ENCODE measurements at regions not wholly inside any gene's neighbourhood (a gene's known extent, or its start where the extent isn't known, plus 50 kb on each side); places are given as distances from the start of the nearest gene placed in this dataset.

DNA sequence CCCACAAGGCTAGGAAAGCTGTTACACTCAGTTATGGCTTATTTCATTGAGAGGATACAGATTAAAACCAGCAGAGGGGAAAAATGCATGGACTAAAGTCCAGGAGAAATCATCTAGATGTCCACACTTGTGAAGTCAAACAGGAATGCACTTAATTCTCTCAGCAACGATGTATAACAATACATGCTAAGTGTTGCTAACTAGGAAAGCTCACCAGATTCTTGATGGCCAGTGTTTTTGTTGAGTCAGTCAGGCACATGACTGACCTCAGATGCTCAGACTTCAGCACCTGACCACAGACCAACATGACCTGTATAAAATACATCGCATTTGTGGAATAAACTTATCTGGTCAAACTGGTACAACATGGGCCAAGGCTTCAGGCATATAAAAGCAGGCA lies 470.2 kb upstream of the PRR20A start (continued):
- TF ChIP-seq, protein P1, sequence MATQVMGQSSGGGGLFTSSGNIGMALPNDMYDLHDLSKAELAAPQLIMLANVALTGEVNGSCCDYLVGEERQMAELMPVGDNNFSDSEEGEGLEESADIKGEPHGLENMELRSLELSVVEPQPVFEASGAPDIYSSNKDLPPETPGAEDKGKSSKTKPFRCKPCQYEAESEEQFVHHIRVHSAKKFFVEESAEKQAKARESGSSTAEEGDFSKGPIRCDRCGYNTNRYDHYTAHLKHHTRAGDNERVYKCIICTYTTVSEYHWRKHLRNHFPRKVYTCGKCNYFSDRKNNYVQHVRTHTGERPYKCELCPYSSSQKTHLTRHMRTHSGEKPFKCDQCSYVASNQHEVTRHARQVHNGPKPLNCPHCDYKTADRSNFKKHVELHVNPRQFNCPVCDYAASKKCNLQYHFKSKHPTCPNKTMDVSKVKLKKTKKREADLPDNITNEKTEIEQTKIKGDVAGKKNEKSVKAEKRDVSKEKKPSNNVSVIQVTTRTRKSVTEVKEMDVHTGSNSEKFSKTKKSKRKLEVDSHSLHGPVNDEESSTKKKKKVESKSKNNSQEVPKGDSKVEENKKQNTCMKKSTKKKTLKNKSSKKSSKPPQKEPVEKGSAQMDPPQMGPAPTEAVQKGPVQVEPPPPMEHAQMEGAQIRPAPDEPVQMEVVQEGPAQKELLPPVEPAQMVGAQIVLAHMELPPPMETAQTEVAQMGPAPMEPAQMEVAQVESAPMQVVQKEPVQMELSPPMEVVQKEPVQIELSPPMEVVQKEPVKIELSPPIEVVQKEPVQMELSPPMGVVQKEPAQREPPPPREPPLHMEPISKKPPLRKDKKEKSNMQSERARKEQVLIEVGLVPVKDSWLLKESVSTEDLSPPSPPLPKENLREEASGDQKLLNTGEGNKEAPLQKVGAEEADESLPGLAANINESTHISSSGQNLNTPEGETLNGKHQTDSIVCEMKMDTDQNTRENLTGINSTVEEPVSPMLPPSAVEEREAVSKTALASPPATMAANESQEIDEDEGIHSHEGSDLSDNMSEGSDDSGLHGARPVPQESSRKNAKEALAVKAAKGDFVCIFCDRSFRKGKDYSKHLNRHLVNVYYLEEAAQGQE (IDR thresholded peaks at IDR 0.05), result no peak
- TF ChIP-seq FOXA2 (IDR thresholded peaks at IDR 0.05) (no peak), HNF4G (IDR thresholded peaks at IDR 0.05) (no peak), RAD21 (IDR thresholded peaks at IDR 0.05) (no peak)
- TF ChIP-seq, protein P2, sequence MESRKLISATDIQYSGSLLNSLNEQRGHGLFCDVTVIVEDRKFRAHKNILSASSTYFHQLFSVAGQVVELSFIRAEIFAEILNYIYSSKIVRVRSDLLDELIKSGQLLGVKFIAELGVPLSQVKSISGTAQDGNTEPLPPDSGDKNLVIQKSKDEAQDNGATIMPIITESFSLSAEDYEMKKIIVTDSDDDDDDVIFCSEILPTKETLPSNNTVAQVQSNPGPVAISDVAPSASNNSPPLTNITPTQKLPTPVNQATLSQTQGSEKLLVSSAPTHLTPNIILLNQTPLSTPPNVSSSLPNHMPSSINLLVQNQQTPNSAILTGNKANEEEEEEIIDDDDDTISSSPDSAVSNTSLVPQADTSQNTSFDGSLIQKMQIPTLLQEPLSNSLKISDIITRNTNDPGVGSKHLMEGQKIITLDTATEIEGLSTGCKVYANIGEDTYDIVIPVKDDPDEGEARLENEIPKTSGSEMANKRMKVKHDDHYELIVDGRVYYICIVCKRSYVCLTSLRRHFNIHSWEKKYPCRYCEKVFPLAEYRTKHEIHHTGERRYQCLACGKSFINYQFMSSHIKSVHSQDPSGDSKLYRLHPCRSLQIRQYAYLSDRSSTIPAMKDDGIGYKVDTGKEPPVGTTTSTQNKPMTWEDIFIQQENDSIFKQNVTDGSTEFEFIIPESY (IDR thresholded peaks at IDR 0.05), result no peak

DNA sequence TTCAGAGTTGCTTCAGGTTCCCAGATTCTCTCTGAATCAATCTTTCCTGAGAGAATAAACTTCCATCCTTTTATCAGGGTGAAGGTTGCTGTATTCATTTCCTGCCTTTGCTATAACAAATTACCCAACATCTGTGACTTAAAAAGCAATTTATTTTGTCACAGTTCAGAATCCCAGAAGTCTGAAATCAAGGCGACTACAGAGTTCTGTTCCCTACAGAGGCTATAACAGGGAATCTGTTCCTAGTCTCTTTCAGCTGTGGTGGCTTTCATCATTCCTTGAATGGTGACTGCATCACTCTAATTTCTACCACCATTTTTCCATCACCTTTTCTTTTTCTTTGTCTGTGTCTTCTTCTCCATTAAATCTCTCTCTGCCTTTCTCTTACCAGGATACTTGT lies 459.3 kb upstream of the PRR20A start:
- Histone ChIP-seq H3K4me3 (ENCODE audit: low read depth in 1 of 3, low read length in 3 of 3) (no peak overlapping the region), H3K9ac (ENCODE audit: low read depth in 1 of 2, low read length in 2 of 2) (no peak overlapping the region), H3K9me3 (ENCODE audit: control insufficient read depth in 4 of 4, low read length in 3 of 4) (peaks cover 0 to 3% (median 2%) of the 10 kb centered on the region in 4 donors), H3K27me3 (ENCODE audit: control insufficient read depth in 4 of 4, insufficient read depth in 4 of 4, low read length in 3 of 4) (no peaks in the 10 kb centered on the region), H3K4me1 (ENCODE audit: control insufficient read depth in 4 of 4, insufficient read depth in 4 of 4, low read length in 3 of 4) (no peaks in the 10 kb centered on the region), H3K27ac (ENCODE audit: low read depth in 1 of 2, low read length in 2 of 2) (no peak overlapping the region), H3K36me3 (ENCODE audit: control insufficient read depth in 4 of 4, insufficient read depth in 3 of 4, low read depth in 1 of 4, low read length in 3 of 4) (no peaks in the 10 kb centered on the region)
- 64% methylated on average over 1 of the region's 1 CpG for WGBS
- TF ChIP-seq, protein P3, sequence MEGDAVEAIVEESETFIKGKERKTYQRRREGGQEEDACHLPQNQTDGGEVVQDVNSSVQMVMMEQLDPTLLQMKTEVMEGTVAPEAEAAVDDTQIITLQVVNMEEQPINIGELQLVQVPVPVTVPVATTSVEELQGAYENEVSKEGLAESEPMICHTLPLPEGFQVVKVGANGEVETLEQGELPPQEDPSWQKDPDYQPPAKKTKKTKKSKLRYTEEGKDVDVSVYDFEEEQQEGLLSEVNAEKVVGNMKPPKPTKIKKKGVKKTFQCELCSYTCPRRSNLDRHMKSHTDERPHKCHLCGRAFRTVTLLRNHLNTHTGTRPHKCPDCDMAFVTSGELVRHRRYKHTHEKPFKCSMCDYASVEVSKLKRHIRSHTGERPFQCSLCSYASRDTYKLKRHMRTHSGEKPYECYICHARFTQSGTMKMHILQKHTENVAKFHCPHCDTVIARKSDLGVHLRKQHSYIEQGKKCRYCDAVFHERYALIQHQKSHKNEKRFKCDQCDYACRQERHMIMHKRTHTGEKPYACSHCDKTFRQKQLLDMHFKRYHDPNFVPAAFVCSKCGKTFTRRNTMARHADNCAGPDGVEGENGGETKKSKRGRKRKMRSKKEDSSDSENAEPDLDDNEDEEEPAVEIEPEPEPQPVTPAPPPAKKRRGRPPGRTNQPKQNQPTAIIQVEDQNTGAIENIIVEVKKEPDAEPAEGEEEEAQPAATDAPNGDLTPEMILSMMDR (IDR thresholded peaks at IDR 0.05; ENCODE audit: low read depth, low read length, missing input control), result no peak
- TF ChIP-seq TAF1 (conservative IDR thresholded peaks at IDR 0.05) (no peak), EGR1 (IDR thresholded peaks at IDR 0.05; ENCODE audit: low read depth in 2 of 2) (no peak), JUND (IDR thresholded peaks at IDR 0.05) (no peak), YY1 (IDR thresholded peaks at IDR 0.05) (no peak), NR2F2 (IDR thresholded peaks at IDR 0.05) (no peak), SP1 (IDR thresholded peaks at IDR 0.05) (no peak), RXRA (IDR thresholded peaks at IDR 0.05) (no peak), GABPA (IDR thresholded peaks at IDR 0.05 in 1 of 2, conservative IDR thresholded peaks at IDR 0.05 in 1 of 2) (no peak), FOXA1 (IDR thresholded peaks at IDR 0.05) (no peak), HNF4A (conservative IDR thresholded peaks at IDR 0.05) (no peak), HNF4G (IDR thresholded peaks at IDR 0.05) (no peak)
- TF ChIP-seq, protein P4, sequence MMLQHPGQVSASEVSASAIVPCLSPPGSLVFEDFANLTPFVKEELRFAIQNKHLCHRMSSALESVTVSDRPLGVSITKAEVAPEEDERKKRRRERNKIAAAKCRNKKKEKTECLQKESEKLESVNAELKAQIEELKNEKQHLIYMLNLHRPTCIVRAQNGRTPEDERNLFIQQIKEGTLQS (IDR thresholded peaks at IDR 0.05), result no peak
- TF ChIP-seq, protein P1 (IDR thresholded peaks at IDR 0.05), result no peak
- TF ChIP-seq, protein P2 (IDR thresholded peaks at IDR 0.05), result no peak
- TF ChIP-seq, protein P5, sequence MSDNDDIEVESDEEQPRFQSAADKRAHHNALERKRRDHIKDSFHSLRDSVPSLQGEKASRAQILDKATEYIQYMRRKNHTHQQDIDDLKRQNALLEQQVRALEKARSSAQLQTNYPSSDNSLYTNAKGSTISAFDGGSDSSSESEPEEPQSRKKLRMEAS (IDR thresholded peaks at IDR 0.05), result no peak
- DNase-seq (ENCODE audit: low spot score), result no peak
